Right cardiac atrium (tissue), 5 donors: ENCODE measurements at regions not wholly inside any gene's neighbourhood (a gene's known extent, or its start where the extent isn't known, plus 50 kb on each side); places are given as distances from the start of the nearest gene placed in this dataset.

Experiments
- ATAC-seq, 2 donors: fragments of 200-7000 bp; cut with Tn5 transposase; one replicate each; pipeline versions ENCODE4 v1.8.0 to v1.9.1; 2020; ENCODE audit warnings: moderate library complexity in 2 of 2, mild to moderate bottlenecking in 1 of 2
- DNase-seq, 3 donors: peaks; one replicate each; pipeline ENCODE4 v3.0.0-alpha.2; 2020
- H3K27ac ChIP-seq: one replicate; pipeline ENCODE4 v1.5.1; 2013; ENCODE audit warnings: mild to moderate bottlenecking, low read length, control low read depth, moderate library complexity
- H3K27me3 ChIP-seq: one replicate; pipeline ENCODE4 v1.6.1; 2013; ENCODE audit not compliant: control insufficient read depth, insufficient read depth
- H3K4me1 ChIP-seq: one replicate; pipeline ENCODE4 v1.6.1; 2013; ENCODE audit warnings: low read length; ENCODE audit not compliant: control insufficient read depth, insufficient read depth
- H3K4me3 ChIP-seq: one replicate; pipeline ENCODE4 v1.5.1; 2013; ENCODE audit warnings: low read length, control low read depth
- H3K9me3 ChIP-seq: one replicate; pipeline ENCODE4 v1.6.1; 2013; ENCODE audit warnings: low read length; ENCODE audit not compliant: control insufficient read depth
- WGBS: extraction: QIAGEN DNeasy Blood & Tissue Kit; methylation state at CpG from one replicate; pipeline ENCODE4 v1.1.7; 2013; 5-methylcytosine and 5-hydroxymethylcytosine counted together
- intact Hi-C, 4 donors: fragments of 100-400 bp; cut with DNase I; formaldehyde crosslinking; loops; one replicate each; pipeline versions ENCODE4 v1.11.0 to v1.14.0; 2022 to 2023
- donor health status: healthy with polysubstance abuse.
- donor health status: DM: no; HTN: yes; CAD: no.
- donor health status: DM: no; HTN: no; CAD: no.
- donor health status: DM: no; HTN: yes; CAD: no; lungs with severe emphysema.
- donor health status: DM: yes; HTN: yes; CAD: no.

- no peak for DNase-seq
- WGBS = 84% methylated on average over 7 of the region's 7 CpGs
Observed at GRCh38 chr12:67519484-67520433, 128.8 kb upstream of the DYRK2 start.

GRCh38 chr12:67520606-67521005 is 127.9 kb upstream of the DYRK2 start:
- intact Hi-C loops = no loop called here

More at GRCh38 chr12:67519484-67520433, 128.8 kb upstream of the DYRK2 start:
- Histone ChIP-seq H3K9me3 (no peaks in the 10 kb centered on the region), H3K27ac (no peak overlapping the region), H3K4me3 (no peak overlapping the region), H3K27me3 (no peaks in the 10 kb centered on the region), H3K4me1 (no peaks in the 10 kb centered on the region)
- ATAC-seq = no peak
- intact Hi-C loops = no loop called here

GRCh38 chr12:67522222-67522621 is 126.3 kb upstream of the DYRK2 start:
- ATAC-seq = no peak
- Histone ChIP-seq H3K4me1 (no peaks in the 10 kb centered on the region), H3K27ac (no peak overlapping the region), H3K9me3 (no peaks in the 10 kb centered on the region), H3K4me3 (no peak overlapping the region), H3K27me3 (no peaks in the 10 kb centered on the region)
- DNase-seq = no peak
- whole genome bisulfite sequencing = 72% methylated on average over 5 of the region's 5 CpGs
- intact Hi-C loops = no loop called here

More at GRCh38 chr12:67520606-67521005, 127.9 kb upstream of the DYRK2 start:
- ATAC-seq (no peak), DNase-seq (no peak)
- H3K9me3 ChIP-seq = no peaks in the 10 kb centered on the region
- H3K4me3 ChIP-seq = no peak overlapping the region
- no peaks in the 10 kb centered on the region for H3K4me1 ChIP-seq
- H3K27me3 ChIP-seq = no peaks in the 10 kb centered on the region
- 89% methylated on average over 3 of the region's 3 CpGs for WGBS
- H3K27ac ChIP-seq = no peak overlapping the region

GRCh38 chr12:67523538-67523937 is 125.0 kb upstream of the DYRK2 start:
- no peak for DNase-seq
- 92% methylated on average over 6 of the region's 6 CpGs for WGBS
- Histone ChIP-seq H3K4me1 (no peaks in the 10 kb centered on the region), H3K9me3 (no peaks in the 10 kb centered on the region), H3K4me3 (no peak overlapping the region), H3K27me3 (no peaks in the 10 kb centered on the region), H3K27ac (no peak overlapping the region)
- intact Hi-C loops = no loop called here
- no peak for ATAC-seq

GRCh38 chr12:67524861-67525616 is 123.5 kb upstream of the DYRK2 start:
- Histone ChIP-seq H3K4me3 (no peak overlapping the region), H3K4me1 (no peaks in the 10 kb centered on the region), H3K27ac (no peak overlapping the region), H3K9me3 (no peaks in the 10 kb centered on the region), H3K27me3 (no peaks in the 10 kb centered on the region)
- intact Hi-C loops = no loop called here
- 46% methylated on average over 11 of the region's 11 CpGs for WGBS
- no peak for DNase-seq
- peak; percentile 43 to 55 for ATAC-seq

- Histone ChIP-seq H3K27me3 (no peaks in the 10 kb centered on the region), H3K9me3 (no peaks in the 10 kb centered on the region), H3K4me3 (no peak overlapping the region), H3K4me1 (no peaks in the 10 kb centered on the region), H3K27ac (no peak overlapping the region)
- DNase-seq (no peak), ATAC-seq (no peak)
- 86% methylated on average over 1 of the region's 1 CpG for WGBS
- intact Hi-C loops = no loop called here
Observed at GRCh38 chr12:67525617-67525884, 123.0 kb upstream of the DYRK2 start.

GRCh38 chr12:67526129-67526528 is 122.4 kb upstream of the DYRK2 start:
- Histone ChIP-seq H3K9me3 (no peaks in the 10 kb centered on the region), H3K27ac (no peak overlapping the region), H3K27me3 (no peaks in the 10 kb centered on the region), H3K4me3 (no peak overlapping the region), H3K4me1 (no peaks in the 10 kb centered on the region)
- no peak for ATAC-seq
- DNase-seq = no peak
- intact Hi-C loops = no loop called here

GRCh38 chr12:67531051-67531450 is 117.5 kb upstream of the DYRK2 start:
- Histone ChIP-seq H3K27me3 (no peaks in the 10 kb centered on the region), H3K4me1 (no peaks in the 10 kb centered on the region), H3K9me3 (no peaks in the 10 kb centered on the region), H3K27ac (no peak overlapping the region), H3K4me3 (no peak overlapping the region)
- intact Hi-C loops = loop anchor here in 2 of 4 donors (10.0 kb wide), 2 partner anchors 56 to 114 kb away; partner anchors contain the start of gene DYRK2 (in 1 of the 2)
- ATAC-seq (no peak), DNase-seq (no peak)
- WGBS = 70% methylated on average over 1 of the region's 1 CpG

- WGBS = 41% methylated on average over 3 of the region's 3 CpGs
- Histone ChIP-seq H3K4me1 (no peaks in the 10 kb centered on the region), H3K9me3 (no peaks in the 10 kb centered on the region), H3K27me3 (no peaks in the 10 kb centered on the region), H3K4me3 (no peak overlapping the region), H3K27ac (no peak overlapping the region)
- ATAC-seq (no peak), DNase-seq (no peak)
- intact Hi-C loops = loop anchor here in 2 of 4 donors (10.0 kb wide), 2 partner anchors 57 to 113 kb away; partner anchors contain the start of gene DYRK2 (in 1 of the 2)
Observed at GRCh38 chr12:67531501-67531900, 117.0 kb upstream of the DYRK2 start.

- DNase-seq (no peak), ATAC-seq (no peak)
- Histone ChIP-seq H3K27ac (no peak overlapping the region), H3K4me1 (no peaks in the 10 kb centered on the region), H3K4me3 (no peak overlapping the region), H3K9me3 (no peaks in the 10 kb centered on the region), H3K27me3 (no peaks in the 10 kb centered on the region)
- intact Hi-C loops = loop anchor here in 2 of 4 donors (10.0 kb wide), 2 partner anchors 58 to 112 kb away; partner anchors contain the start of gene DYRK2 (in 1 of the 2)
- WGBS = 100% methylated on average over 1 of the region's 1 CpG
Observed at GRCh38 chr12:67533159-67533558, 115.4 kb upstream of the DYRK2 start.

GRCh38 chr12:67534046-67534445 is 114.5 kb upstream of the DYRK2 start:
- no peak overlapping the region for H3K4me3 ChIP-seq
- H3K27ac ChIP-seq = no peak overlapping the region
- no peaks in the 10 kb centered on the region for H3K4me1 ChIP-seq
- 67% methylated on average over 3 of the region's 3 CpGs for WGBS
- H3K27me3 ChIP-seq = no peaks in the 10 kb centered on the region
- intact Hi-C loops = loop anchor here in 2 of 4 donors (10.0 kb wide), 2 partner anchors 59 to 111 kb away; partner anchors contain the start of gene DYRK2 (in 1 of the 2)
- ATAC-seq (no peak), DNase-seq (no peak)
- no peaks in the 10 kb centered on the region for H3K9me3 ChIP-seq
